ENCODE measurements at regions not wholly inside any gene's neighbourhood (a gene's known extent, or its start where the extent isn't known, plus 50 kb on each side); places are given as distances from the start of the nearest gene placed in this dataset.
"Not testable (repeated sequence)": the region's sequence is repeated elsewhere in the genome, so short reads cannot be mapped to it uniquely, and the experiment has no call there.

DNA sequence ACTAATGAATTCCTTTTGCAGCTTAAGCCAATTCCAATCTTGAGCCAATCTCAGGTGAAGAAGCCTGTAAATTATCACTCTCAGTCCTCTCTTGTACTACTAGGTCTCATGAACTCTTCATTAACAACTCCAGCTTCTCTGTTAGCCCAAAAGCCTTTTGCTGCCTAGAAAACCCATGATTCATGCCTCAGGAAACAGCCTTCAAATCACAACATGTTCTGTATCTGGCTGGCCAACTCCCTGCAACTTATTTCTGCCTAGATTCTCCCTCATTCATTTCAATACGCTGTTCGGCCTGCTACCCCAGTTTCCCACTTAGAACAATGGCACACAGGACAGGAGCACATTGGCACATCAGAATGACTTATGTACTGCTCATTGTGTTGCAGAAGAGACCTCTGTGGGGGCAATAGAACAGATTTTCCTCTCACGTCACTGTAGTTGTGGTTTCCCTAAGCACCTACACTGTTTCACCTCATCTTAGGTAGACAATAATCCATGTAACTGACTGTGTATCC lies 395.4 kb downstream of the OR4F29 start:
- H3K4me1 Mint-ChIP-seq; intact Hi-C loops (cut with micrococcal nuclease): not testable (repeated sequence)
- no CpG with 5 or more reads among the region's 3 CpGs for WGBS (ENCODE audit: insufficient coverage)

DNA sequence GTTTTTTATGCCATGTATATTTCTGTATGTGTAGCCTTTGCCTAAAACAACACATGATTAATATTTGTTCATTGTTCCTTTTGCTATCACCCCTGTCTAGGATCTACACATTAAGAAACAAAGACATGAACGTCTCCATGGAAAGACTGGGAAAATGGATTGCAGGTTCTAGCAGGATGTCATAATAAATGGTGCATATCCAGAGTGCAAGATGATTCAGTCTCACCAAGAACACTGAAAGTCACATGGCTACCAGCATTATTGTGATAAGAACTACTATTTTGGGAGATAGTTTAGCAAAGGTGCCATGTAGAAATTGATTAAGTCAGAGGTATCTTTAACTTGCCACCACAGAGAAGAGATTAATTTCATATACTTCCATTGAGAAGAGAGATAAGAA lies 398.3 kb downstream of the OR4F29 start:
- WGBS (ENCODE audit: insufficient coverage), result no CpG with 5 or more reads among the region's 1 CpG
- intact Hi-C loops (cut with micrococcal nuclease); H3K27me3 ChIP-seq (ENCODE audit: control insufficient read depth in 2 of 2, insufficient read depth in 2 of 2, low read length in 2 of 2); H3K36me3 ChIP-seq (replicated peaks in 1 of 2; ENCODE audit: control insufficient read depth in 1 of 2, insufficient read depth in 2 of 2, low read length in 2 of 2); H3K4me3 ChIP-seq (replicated peaks in 1 of 3; ENCODE audit: low read depth in 2 of 3, low read length in 3 of 3); H3K79me2 ChIP-seq (ENCODE audit: insufficient read depth, low read length); H4K20me1 ChIP-seq (ENCODE audit: insufficient read depth, low read length); H3K4me2 ChIP-seq (replicated peaks; ENCODE audit: extremely low read depth, low read length, poor library complexity, severe bottlenecking); H3K4me1 ChIP-seq (ENCODE audit: control insufficient read depth in 1 of 2, insufficient read depth in 2 of 2, low read length in 2 of 2); H3K9me3 Mint-ChIP-seq; H3K36me3 Mint-ChIP-seq; H3K4me1 Mint-ChIP-seq; H3K9ac ChIP-seq (ENCODE audit: insufficient read depth, low read length, poor library complexity, severe bottlenecking); H3K27ac Mint-ChIP-seq; H3K9me3 ChIP-seq (replicated peaks in 1 of 2; ENCODE audit: control insufficient read depth in 1 of 2, insufficient read depth in 1 of 2, low read length in 2 of 2); H2AFZ ChIP-seq (ENCODE audit: insufficient read depth, low read depth, low read length, poor library complexity, severe bottlenecking); H3K27ac ChIP-seq (ENCODE audit: low read depth in 1 of 2, low read length in 2 of 2); H3K27me3 Mint-ChIP-seq (ENCODE audit: low read depth in 3 of 3); H3K4me3 Mint-ChIP-seq; DNase-seq: not testable (repeated sequence)

More for the DNA sequence above, 395.4 kb downstream of the OR4F29 start:
- H3K4me3 ChIP-seq (replicated peaks in 1 of 3; ENCODE audit: low read depth in 2 of 3, low read length in 3 of 3); H3K27ac Mint-ChIP-seq; H3K9me3 ChIP-seq (replicated peaks in 1 of 2; ENCODE audit: control insufficient read depth in 1 of 2, insufficient read depth in 1 of 2, low read length in 2 of 2); H4K20me1 ChIP-seq (ENCODE audit: insufficient read depth, low read length); H3K27me3 ChIP-seq (ENCODE audit: control insufficient read depth in 2 of 2, insufficient read depth in 2 of 2, low read length in 2 of 2); H3K36me3 Mint-ChIP-seq; H3K4me2 ChIP-seq (replicated peaks; ENCODE audit: extremely low read depth, low read length, poor library complexity, severe bottlenecking); H3K9me3 Mint-ChIP-seq; H3K4me1 ChIP-seq (ENCODE audit: control insufficient read depth in 1 of 2, insufficient read depth in 2 of 2, low read length in 2 of 2); H3K27me3 Mint-ChIP-seq (ENCODE audit: low read depth in 3 of 3); DNase-seq; H2AFZ ChIP-seq (ENCODE audit: insufficient read depth, low read depth, low read length, poor library complexity, severe bottlenecking); H3K79me2 ChIP-seq (ENCODE audit: insufficient read depth, low read length); H3K4me3 Mint-ChIP-seq; H3K9ac ChIP-seq (ENCODE audit: insufficient read depth, low read length, poor library complexity, severe bottlenecking); H3K36me3 ChIP-seq (replicated peaks in 1 of 2; ENCODE audit: control insufficient read depth in 1 of 2, insufficient read depth in 2 of 2, low read length in 2 of 2); H3K27ac ChIP-seq (ENCODE audit: low read depth in 1 of 2, low read length in 2 of 2): not testable (repeated sequence)

DNA sequence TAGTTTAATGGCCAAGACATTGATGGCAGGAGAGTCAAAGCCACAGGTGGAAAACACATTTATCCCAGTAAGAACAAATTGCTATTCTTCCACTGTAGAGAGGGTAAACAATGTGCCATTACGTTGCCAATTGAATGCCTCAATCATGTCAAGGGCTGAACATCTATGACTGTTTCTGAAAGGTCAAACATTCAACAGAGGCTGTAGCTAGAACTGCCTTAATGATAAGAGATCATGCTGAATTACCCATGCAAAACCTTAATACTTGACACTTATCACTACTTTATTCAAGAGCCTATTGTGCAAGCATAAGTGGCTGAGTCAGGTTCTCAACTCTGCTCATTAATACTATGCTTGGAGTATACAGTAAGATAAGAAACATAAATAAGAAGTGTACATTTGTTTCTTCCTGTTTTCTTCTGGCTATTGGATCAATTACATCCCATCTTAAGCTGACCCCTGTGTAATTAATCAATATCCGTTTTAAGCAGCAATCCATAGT lies 409.5 kb downstream of the OR4F29 start:
- intact Hi-C loops (cut with micrococcal nuclease); H3K4me2 ChIP-seq (replicated peaks; ENCODE audit: extremely low read depth, low read length, poor library complexity, severe bottlenecking); H3K27me3 Mint-ChIP-seq (ENCODE audit: low read depth in 3 of 3); H3K4me3 Mint-ChIP-seq; H3K27me3 ChIP-seq (ENCODE audit: control insufficient read depth in 2 of 2, insufficient read depth in 2 of 2, low read length in 2 of 2); H3K27ac ChIP-seq (ENCODE audit: low read depth in 1 of 2, low read length in 2 of 2); H3K9me3 Mint-ChIP-seq; H3K4me1 ChIP-seq (ENCODE audit: control insufficient read depth in 1 of 2, insufficient read depth in 2 of 2, low read length in 2 of 2); DNase-seq; H3K79me2 ChIP-seq (ENCODE audit: insufficient read depth, low read length); H3K4me1 Mint-ChIP-seq; H3K9me3 ChIP-seq (replicated peaks in 1 of 2; ENCODE audit: control insufficient read depth in 1 of 2, insufficient read depth in 1 of 2, low read length in 2 of 2); H3K27ac Mint-ChIP-seq; H3K36me3 ChIP-seq (replicated peaks in 1 of 2; ENCODE audit: control insufficient read depth in 1 of 2, insufficient read depth in 2 of 2, low read length in 2 of 2); H2AFZ ChIP-seq (ENCODE audit: insufficient read depth, low read depth, low read length, poor library complexity, severe bottlenecking); H3K9ac ChIP-seq (ENCODE audit: insufficient read depth, low read length, poor library complexity, severe bottlenecking); H3K4me3 ChIP-seq (replicated peaks in 1 of 3; ENCODE audit: low read depth in 2 of 3, low read length in 3 of 3); H3K36me3 Mint-ChIP-seq; H4K20me1 ChIP-seq (ENCODE audit: insufficient read depth, low read length): not testable (repeated sequence)
- no CpG with 5 or more reads among the region's 2 CpGs for WGBS (ENCODE audit: insufficient coverage)

DNA sequence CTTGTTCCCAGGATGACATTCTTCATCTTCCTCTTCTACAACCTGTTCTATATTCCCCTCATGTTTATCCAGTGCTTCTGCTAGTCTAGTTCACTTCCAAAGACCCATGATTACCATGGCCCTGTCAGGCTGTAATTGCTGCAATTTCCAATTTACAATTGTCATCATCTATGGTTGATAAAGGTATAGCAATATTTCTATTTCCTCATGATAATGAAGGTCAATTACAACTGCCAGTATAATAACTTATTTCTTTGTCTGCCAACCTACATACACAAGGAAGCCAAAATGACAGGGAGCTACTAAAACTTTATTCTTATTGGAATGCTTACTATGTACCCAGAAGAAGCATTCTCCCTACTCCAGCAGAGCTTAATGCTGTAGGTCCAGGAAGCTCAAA lies 410.3 kb downstream of the OR4F29 start:
- H3K9me3 Mint-ChIP-seq; H3K4me2 ChIP-seq (replicated peaks; ENCODE audit: extremely low read depth, low read length, poor library complexity, severe bottlenecking); H4K20me1 ChIP-seq (ENCODE audit: insufficient read depth, low read length); H3K4me3 Mint-ChIP-seq; DNase-seq; H3K79me2 ChIP-seq (ENCODE audit: insufficient read depth, low read length); H3K36me3 Mint-ChIP-seq; H3K36me3 ChIP-seq (replicated peaks in 1 of 2; ENCODE audit: control insufficient read depth in 1 of 2, insufficient read depth in 2 of 2, low read length in 2 of 2); H3K4me1 ChIP-seq (ENCODE audit: control insufficient read depth in 1 of 2, insufficient read depth in 2 of 2, low read length in 2 of 2); H3K27me3 ChIP-seq (ENCODE audit: control insufficient read depth in 2 of 2, insufficient read depth in 2 of 2, low read length in 2 of 2); H3K4me3 ChIP-seq (replicated peaks in 1 of 3; ENCODE audit: low read depth in 2 of 3, low read length in 3 of 3); H2AFZ ChIP-seq (ENCODE audit: insufficient read depth, low read depth, low read length, poor library complexity, severe bottlenecking); H3K27ac ChIP-seq (ENCODE audit: low read depth in 1 of 2, low read length in 2 of 2); H3K27ac Mint-ChIP-seq; H3K27me3 Mint-ChIP-seq (ENCODE audit: low read depth in 3 of 3); intact Hi-C loops (cut with micrococcal nuclease); H3K9me3 ChIP-seq (replicated peaks in 1 of 2; ENCODE audit: control insufficient read depth in 1 of 2, insufficient read depth in 1 of 2, low read length in 2 of 2); H3K9ac ChIP-seq (ENCODE audit: insufficient read depth, low read length, poor library complexity, severe bottlenecking); H3K4me1 Mint-ChIP-seq: not testable (repeated sequence)

All from CD14-positive monocyte (primary cell).